Common myeloid progenitor, CD34-positive (primary cell): ENCODE measurements at regions not wholly inside any gene's neighbourhood (a gene's known extent, or its start where the extent isn't known, plus 50 kb on each side); places are given as distances from the start of the nearest gene placed in this dataset.

Experiments used
- CTCF ChIA-PET: fragments of 350-600 bp; sonication (Branson Sonifier 250); formaldehyde crosslinking; loops from one replicate; lab custom pipeline; 2021; ENCODE audit warnings: antibody characterized with exemption; lab: Charles Lee
- POLR2A ChIA-PET: fragments of 350-600 bp; sonication (Branson Sonifier 250); formaldehyde crosslinking; loops from one replicate; lab custom pipeline; 2021; ENCODE audit warnings: antibody characterized with exemption; lab: Charles Lee
- DNase-seq, 3 donors: peaks; one replicate each; pipeline versions ENCODE4 v3.0.0 to v3.0.0-alpha.2; 2013
- H3K27ac ChIP-seq, 2 experiments: 1 replicate in 1 of 2; 2 replicates in 1 of 2; pipeline ENCODE4 v1.7.0; 2013; ENCODE audit warnings: inconsistent platforms in 2 of 2, low read length in 2 of 2, mild to moderate bottlenecking in 2 of 2, low read depth in 1 of 2, moderate library complexity in 1 of 2; ENCODE audit not compliant: severe bottlenecking in 2 of 2, insufficient read depth in 1 of 2, poor library complexity in 1 of 2
- H3K27me3 ChIP-seq, 5 experiments: replicated peaks in 2 of 5; 1 replicate in 3 of 5; 2 replicates in 2 of 5; pipeline versions ENCODE4 v1.6.1 to v1.7.0; 2013; ENCODE audit warnings: low read length in 4 of 5, mild to moderate bottlenecking in 2 of 5, moderate library complexity in 2 of 5, inconsistent platforms in 1 of 5; ENCODE audit not compliant: insufficient read depth in 5 of 5, control insufficient read depth in 4 of 5
- H3K36me3 ChIP-seq, 4 experiments: 1 replicate in 2 of 4; 2 replicates in 2 of 4; pipeline versions ENCODE4 v1.6.1 to v1.7.0; 2013; ENCODE audit warnings: low read length in 3 of 4, control low read depth in 1 of 4, mild to moderate bottlenecking in 1 of 4; ENCODE audit not compliant: control insufficient read depth in 4 of 4, insufficient read depth in 4 of 4
- H3K4me1 ChIP-seq, 4 experiments: 1 replicate in 3 of 4; 2 replicates in 1 of 4; pipeline versions ENCODE4 v1.6.1 to v1.7.1; 2013; ENCODE audit warnings: low read length in 3 of 4, mild to moderate bottlenecking in 3 of 4, control low read depth in 1 of 4, inconsistent platforms in 1 of 4, moderate library complexity in 1 of 4; ENCODE audit not compliant: control insufficient read depth in 4 of 4, insufficient read depth in 4 of 4; ENCODE audit errors: control extremely low read depth in 1 of 4
- H3K4me3 ChIP-seq, 7 experiments: 1 replicate in 4 of 7; 2 replicates in 3 of 7; pipeline versions ENCODE4 v1.5.1 to v1.7.0; 2013; ENCODE audit warnings: mild to moderate bottlenecking in 7 of 7, low read length in 6 of 7, moderate library complexity in 6 of 7, inconsistent platforms in 2 of 7, low read depth in 2 of 7, control low read depth in 1 of 7; ENCODE audit not compliant: insufficient read depth in 4 of 7, control insufficient read depth in 1 of 7; ENCODE audit errors: extremely low read depth in 1 of 7
- H3K9me3 ChIP-seq, 5 experiments: 1 replicate in 4 of 5; 2 replicates in 1 of 5; pipeline versions ENCODE4 v1.6.1 to v1.7.1; 2013; ENCODE audit warnings: low read length in 4 of 5, mild to moderate bottlenecking in 2 of 5, inconsistent platforms in 1 of 5, low read depth in 1 of 5, moderate library complexity in 1 of 5; ENCODE audit not compliant: control insufficient read depth in 4 of 5, insufficient read depth in 2 of 5; ENCODE audit errors: control extremely low read depth in 1 of 5
- WGBS: methylation state at CpG from one replicate; pipeline ENCODE4 v1.1.5; 2013; ENCODE audit not compliant: insufficient coverage; 5-methylcytosine and 5-hydroxymethylcytosine counted together

DNA sequence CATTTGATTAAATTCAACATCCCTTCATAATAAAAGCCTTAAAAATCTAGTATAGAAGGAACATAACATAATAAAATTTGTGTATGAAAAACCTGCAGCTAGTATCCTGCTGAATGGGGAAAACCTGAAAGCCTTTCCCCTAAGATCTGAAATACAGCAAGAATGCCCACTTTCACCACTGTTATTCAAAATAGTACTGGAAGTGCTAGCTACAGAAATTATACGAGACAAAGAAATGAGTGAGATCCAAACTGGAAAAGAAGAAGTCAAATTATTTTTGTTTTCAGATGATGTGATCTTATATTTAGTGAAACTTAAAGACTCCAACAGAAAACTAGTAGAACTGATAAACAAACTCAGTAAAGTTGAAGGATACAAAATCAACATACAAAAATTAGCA, 152.9 kb downstream of the RTL3 start:
- H3K4me3 ChIP-seq: no peak overlapping the region
- H3K27me3 ChIP-seq: no peaks in the 10 kb centered on the region
- no peaks in the 10 kb centered on the region for H3K4me1 ChIP-seq
- no peak for DNase-seq
- H3K27ac ChIP-seq: no peak overlapping the region
- no CpG with 5 or more reads among the region's 1 CpG for WGBS
- ChIA-PET CTCF (no interaction called here), POLR2A (no interaction called here)
- H3K36me3 ChIP-seq: no peaks in the 10 kb centered on the region
- no peaks in the 10 kb centered on the region for H3K9me3 ChIP-seq

- ChIA-PET POLR2A (no interaction called here), CTCF (no interaction called here)
- peaks cover 0 to 2% (median 0%) of the 10 kb centered on the region in 5 experiments for H3K27me3 ChIP-seq
- H3K27ac ChIP-seq: no peak overlapping the region
- no CpG with 5 or more reads among the region's 2 CpGs for WGBS
- H3K4me1 ChIP-seq: no peaks in the 10 kb centered on the region
- H3K36me3 ChIP-seq: no peaks in the 10 kb centered on the region
- no peak overlapping the region for H3K4me3 ChIP-seq
- no peak for DNase-seq
- H3K9me3 ChIP-seq: no peaks in the 10 kb centered on the region
These were observed 162.6 kb downstream of the RTL3 start for GRCh38 chrX:78496483-78496882.

DNA sequence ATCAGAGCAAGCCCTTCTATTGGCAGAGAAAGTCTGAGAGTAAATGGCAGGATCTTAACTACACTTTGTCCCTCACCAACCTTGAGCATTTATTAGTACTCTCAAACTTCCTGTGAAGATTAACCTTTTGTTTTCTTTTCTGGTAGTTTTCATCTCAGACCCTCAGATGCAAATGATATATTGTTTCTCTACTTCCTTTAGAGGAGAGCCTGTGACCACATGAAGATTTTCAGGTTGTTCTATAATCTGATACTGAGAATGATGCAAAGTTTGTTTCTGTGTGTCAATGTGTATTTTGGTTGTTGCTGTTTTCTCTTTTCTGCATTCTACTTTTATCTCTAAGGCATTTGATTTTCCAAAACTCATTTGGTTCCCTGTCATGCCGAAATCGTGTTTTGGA, 165.8 kb upstream of the CYSLTR1 start:
- DNase-seq: no peak
- no peak overlapping the region for H3K27ac ChIP-seq
- ChIA-PET POLR2A (no interaction called here), CTCF (no interaction called here)
- H3K9me3 ChIP-seq: no peaks in the 10 kb centered on the region
- no peaks in the 10 kb centered on the region for H3K4me1 ChIP-seq
- no CpG with 5 or more reads among the region's 2 CpGs for WGBS
- no peak overlapping the region for H3K4me3 ChIP-seq
- no peaks in the 10 kb centered on the region for H3K36me3 ChIP-seq
- H3K27me3 ChIP-seq: peaks cover 0 to 2% (median 0%) of the 10 kb centered on the region in 5 experiments

- no peak overlapping the region for H3K27ac ChIP-seq
- no peaks in the 10 kb centered on the region for H3K27me3 ChIP-seq
- ChIA-PET CTCF (no interaction called here), POLR2A (no interaction called here)
- H3K4me3 ChIP-seq: no peak overlapping the region
- H3K36me3 ChIP-seq: no peaks in the 10 kb centered on the region
- no peaks in the 10 kb centered on the region for H3K9me3 ChIP-seq
- 80% methylated on average over 1 of the region's 2 CpGs for WGBS
- H3K4me1 ChIP-seq: no peaks in the 10 kb centered on the region
- no peak for DNase-seq
These were observed 149.3 kb upstream of the CYSLTR1 start for GRCh38 chrX:78476701-78477100.

DNA sequence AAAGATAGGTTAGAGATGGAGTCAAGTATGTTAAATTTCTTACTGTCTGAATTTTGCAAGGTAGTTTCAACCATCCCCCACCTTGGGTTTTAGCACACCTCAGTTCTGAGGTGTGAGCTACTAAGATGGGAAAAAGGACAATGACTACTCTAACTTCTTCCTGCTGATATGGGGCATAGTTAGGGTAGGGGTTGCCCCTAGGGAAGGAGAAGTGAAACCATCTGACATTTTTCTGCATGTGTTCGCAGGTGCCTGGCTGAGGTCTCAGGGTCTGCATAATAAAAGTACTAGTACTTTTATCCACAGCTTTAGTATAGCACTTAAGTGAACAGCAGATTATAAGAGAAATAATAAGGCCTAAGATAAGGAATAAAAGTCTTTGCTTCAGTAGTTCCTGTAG, 129.5 kb upstream of the CYSLTR1 start:
- no CpG with 5 or more reads among the region's 1 CpG for WGBS
- no peak overlapping the region for H3K4me3 ChIP-seq
- no peaks in the 10 kb centered on the region for H3K4me1 ChIP-seq
- no peak for DNase-seq
- POLR2A ChIA-PET: no interaction called here
- no peak overlapping the region for H3K27ac ChIP-seq
- CTCF ChIA-PET: no interaction called here
- H3K36me3 ChIP-seq: no peaks in the 10 kb centered on the region
- H3K9me3 ChIP-seq: peaks cover 0 to 4% (median 2%) of the 10 kb centered on the region in 5 experiments
- no peaks in the 10 kb centered on the region for H3K27me3 ChIP-seq

DNA sequence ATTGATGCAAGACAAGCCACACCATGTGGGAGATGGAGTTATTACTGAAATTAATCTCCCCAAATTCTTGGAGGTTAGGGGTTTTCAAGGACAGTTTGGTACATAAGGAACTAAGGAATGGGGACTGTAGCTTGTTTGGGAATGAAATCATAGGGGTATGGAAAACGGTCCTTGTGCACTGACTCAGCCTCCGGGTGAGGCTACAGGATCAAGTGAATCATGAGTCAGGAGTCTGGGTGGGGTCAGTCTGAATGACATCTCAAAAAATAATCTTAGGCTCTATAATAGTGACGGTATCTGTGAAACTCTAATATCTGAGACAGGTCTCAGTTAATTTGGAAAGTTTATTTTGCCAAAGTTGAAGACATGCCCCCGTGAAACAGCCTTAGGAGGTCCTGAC, 128.5 kb upstream of the CYSLTR1 start:
- WGBS: 94% methylated on average over 4 of the region's 4 CpGs

DNA sequence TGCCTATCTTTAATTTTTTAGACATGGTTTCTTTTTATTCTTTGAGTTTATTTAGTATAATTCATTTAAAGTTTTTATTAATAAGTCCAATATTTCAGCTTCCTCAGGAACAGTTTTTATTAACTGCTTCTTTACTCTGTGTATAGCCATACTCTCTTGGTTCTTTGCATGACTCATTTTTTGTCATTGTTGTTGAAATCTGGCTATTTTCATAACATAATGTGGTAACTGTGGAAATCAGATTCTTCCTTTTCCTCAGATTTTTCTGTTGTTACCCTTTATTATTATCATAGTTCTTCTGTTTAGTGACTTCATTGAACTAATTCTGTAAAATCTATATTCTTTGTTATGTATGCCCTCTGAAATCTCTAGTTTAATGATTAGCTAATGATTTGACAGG, 124.9 kb upstream of the CYSLTR1 start:
- H3K9me3 ChIP-seq: peaks cover 0 to 2% (median 0%) of the 10 kb centered on the region in 5 experiments
- H3K27ac ChIP-seq: no peak overlapping the region
- ChIA-PET POLR2A (no interaction called here), CTCF (no interaction called here)
- H3K36me3 ChIP-seq: no peaks in the 10 kb centered on the region
- no peak for DNase-seq
- H3K4me1 ChIP-seq: no peaks in the 10 kb centered on the region
- no peaks in the 10 kb centered on the region for H3K27me3 ChIP-seq
- H3K4me3 ChIP-seq: no peak overlapping the region

More for the DNA sequence above, 128.5 kb upstream of the CYSLTR1 start:
- no peak overlapping the region for H3K4me3 ChIP-seq
- H3K4me1 ChIP-seq: no peaks in the 10 kb centered on the region
- ChIA-PET CTCF (no interaction called here), POLR2A (no interaction called here)
- H3K36me3 ChIP-seq: no peaks in the 10 kb centered on the region
- no peaks in the 10 kb centered on the region for H3K27me3 ChIP-seq
- peaks cover 0 to 4% (median 2%) of the 10 kb centered on the region in 5 experiments for H3K9me3 ChIP-seq
- DNase-seq: no peak
- no peak overlapping the region for H3K27ac ChIP-seq
